ENCODE measurements at regions not wholly inside any gene's neighbourhood (a gene's known extent, or its start where the extent isn't known, plus 50 kb on each side); places are given as distances from the start of the nearest gene placed in this dataset.

- TF ChIP-seq, protein P1, sequence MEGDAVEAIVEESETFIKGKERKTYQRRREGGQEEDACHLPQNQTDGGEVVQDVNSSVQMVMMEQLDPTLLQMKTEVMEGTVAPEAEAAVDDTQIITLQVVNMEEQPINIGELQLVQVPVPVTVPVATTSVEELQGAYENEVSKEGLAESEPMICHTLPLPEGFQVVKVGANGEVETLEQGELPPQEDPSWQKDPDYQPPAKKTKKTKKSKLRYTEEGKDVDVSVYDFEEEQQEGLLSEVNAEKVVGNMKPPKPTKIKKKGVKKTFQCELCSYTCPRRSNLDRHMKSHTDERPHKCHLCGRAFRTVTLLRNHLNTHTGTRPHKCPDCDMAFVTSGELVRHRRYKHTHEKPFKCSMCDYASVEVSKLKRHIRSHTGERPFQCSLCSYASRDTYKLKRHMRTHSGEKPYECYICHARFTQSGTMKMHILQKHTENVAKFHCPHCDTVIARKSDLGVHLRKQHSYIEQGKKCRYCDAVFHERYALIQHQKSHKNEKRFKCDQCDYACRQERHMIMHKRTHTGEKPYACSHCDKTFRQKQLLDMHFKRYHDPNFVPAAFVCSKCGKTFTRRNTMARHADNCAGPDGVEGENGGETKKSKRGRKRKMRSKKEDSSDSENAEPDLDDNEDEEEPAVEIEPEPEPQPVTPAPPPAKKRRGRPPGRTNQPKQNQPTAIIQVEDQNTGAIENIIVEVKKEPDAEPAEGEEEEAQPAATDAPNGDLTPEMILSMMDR (IDR thresholded peaks at IDR 0.05): no peak
- TF ChIP-seq POLR2A (IDR thresholded peaks at IDR 0.05): no peak
These were observed 309.5 kb downstream of the NPHP4 start for GRCh38 chr1:5682626-5683225.

All from heart left ventricle (tissue), 13 donors.